LHCN-M2 (cell line): ENCODE measurements at regions not wholly inside any gene's neighbourhood (a gene's known extent, or its start where the extent isn't known, plus 50 kb on each side); places are given as distances from the start of the nearest gene placed in this dataset.
A peak's percentile ranks its signal among the peaks of the same experiment; 100 is the strongest.

Experiments
- DNase-seq: peaks from one replicate; pipeline ENCODE4 v3.0.0-alpha.2; 2012; ENCODE audit warnings: low read depth

GRCh38 chr2:19552270-19552669, 193.8 kb upstream of the OSR1 start:
- DNase-seq: no peak

DNA sequence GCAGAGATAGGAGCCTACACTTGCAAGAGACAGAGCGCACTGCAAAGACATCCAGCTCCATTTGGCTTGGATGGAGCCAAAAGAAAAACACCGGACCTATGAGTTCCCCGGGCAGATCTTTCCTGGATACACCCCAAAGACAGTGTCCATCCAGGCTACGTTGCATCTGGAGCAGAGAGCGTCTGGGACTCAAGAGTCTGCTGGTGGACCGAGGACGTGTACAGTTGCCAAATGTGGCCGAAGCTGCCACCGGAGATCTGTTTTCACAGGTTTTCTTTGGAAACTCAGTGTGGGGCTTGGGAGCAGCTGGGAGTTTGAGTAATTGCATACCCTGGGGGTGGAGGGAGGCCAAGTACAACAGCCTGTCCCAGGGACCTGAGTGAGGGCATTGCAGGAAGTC, 192.3 kb upstream of the OSR1 start:
- no peak for DNase-seq

GRCh38 chr2:19549821-19550220, 191.4 kb upstream of the OSR1 start:
- DNase-seq: no peak

GRCh38 chr2:19548116-19548515, 189.7 kb upstream of the OSR1 start:
- DNase-seq: no peak

DNA sequence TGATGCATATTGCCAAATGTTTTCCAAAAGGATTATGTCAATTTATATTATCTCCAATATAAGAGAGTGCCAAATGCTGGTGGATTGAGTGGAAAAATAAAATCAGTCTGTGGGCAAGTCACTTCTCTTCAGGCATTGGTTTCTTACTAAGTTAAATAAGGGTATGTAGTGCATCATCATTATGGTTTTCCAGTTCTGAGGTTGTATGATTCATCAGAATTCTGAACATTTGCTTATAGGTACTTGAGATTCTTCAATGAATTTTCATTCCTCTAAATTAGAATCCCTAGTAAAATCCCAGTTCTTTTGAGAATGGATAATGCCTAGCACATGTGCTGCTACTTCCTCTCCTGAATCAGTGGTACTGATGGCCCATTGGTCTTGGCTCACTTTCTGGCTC, 188.9 kb upstream of the OSR1 start:
- DNase-seq: no peak

- DNase-seq: no peak
Measured at GRCh38 chr2:19545507-19545906, 187.1 kb upstream of the OSR1 start.

DNA sequence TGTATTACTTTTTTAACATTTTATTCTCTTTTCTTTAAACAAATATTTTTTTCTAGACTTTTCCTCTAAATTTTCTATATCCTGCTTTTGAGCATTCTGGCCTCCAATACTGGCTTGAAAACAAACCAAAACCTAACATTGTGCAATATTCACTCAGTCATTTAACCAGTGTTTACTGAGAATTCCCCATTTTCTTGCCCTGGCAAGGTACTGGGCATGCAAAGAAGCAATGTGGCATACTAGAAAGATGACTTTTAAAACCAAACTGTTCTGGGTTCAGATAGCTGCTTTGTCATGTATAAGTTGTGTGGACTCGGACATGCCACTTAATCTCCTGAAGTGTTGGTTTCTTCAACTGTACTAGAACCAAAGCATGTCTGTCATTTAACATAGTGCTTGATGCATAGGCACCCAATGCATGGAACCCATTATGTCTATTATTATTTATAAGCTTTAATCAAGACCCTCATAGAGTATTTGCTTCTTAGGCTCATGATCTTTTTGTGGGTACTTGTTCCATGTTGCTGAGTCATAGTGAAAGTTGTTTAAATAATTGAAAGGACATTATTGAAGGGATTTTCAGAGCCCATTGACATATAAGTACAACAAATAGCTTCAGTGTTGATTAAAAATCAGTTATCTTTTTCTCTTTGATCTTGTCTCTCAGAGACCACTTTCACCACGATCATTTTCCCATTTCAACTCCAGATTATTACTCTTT, 185.4 kb upstream of the OSR1 start:
- DNase-seq: no peak

DNA sequence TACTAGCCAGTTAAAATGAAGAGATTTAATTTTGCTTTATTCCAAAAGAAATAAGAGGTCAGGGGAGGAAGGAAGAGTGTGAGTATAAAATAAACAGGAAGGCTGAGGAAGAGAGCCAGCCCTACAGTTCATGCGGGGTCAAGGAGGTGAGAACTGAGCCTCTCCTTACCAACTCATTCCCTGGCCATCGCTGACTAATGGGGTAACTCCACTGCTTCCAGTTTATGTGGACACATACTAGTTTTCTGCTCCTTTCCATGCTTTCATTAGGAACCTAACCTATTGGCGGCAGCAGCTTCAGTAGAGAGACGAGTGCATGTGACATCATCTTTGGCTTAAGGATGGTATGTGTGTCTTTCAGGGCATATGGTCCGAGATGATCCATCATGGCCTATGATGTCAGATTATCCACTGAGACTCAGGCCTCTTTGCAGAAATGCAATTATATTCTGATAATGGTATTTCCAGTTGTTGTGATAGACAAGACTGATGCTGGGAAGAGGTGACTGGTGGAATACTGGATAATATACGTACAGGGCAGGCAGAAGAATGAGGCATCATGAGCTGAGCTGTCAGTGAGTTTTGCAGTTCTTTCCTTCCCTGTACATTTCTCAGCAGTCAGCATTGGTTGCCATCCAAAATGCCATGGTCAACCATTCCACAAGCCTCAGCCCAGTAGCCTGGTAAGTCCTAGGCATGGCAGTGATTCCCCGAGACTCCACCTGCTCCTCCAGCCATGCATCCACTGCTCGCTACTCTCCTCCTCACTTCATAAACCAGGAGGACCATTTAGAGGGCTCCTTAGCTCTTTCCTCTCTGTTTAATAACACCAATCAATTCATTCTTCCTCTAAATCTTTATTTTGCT, 184.6 kb upstream of the OSR1 start:
- no peak for DNase-seq

DNA sequence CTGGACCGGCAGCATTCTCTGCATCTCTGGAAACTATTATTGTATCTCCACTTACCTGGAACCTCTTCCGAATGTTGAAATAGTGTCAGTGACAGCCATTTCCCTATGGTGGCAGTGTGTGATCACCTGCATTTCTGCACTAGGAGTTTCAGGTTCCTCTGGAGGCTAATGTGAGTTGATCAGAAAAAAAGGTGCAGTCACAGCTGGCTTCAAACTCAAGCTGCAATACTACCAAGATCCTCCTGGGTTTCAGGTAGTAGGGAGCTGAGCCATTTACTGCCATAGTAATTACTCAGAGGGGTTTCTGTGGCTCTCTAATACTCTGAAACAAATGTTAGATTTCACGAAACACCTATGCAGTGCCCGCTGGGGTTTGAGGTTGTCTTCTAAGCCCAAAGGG, 183.5 kb upstream of the OSR1 start:
- DNase-seq: no peak

- DNase-seq: peak; percentile 78
Measured at GRCh38 chr2:19540739-19541525, 182.5 kb upstream of the OSR1 start.

DNA sequence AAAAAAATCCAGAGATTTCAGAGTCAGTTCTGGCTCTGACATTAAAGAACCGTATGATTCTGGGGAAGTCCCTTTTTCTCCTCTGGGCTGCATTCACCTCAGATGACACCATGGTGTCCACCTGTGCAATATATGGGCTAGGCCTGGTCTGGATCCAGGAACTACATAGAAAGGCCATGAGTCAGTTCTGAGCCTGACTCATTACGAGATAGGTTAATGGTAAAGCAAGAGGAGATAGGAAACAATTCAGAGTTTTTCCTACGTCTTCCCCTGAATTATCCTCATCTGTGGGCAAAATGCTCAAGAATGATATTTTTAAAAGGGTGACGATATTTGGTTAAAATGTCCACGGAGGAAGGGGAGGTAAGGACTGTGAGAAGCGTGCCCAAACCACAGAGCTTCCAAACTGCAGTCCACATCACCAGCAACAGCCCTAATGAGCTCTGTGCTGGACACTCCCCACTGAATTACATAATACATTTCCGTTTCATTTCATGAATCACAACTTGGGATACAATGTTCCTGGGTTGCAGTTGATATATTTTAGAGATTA, 180.1 kb upstream of the OSR1 start:
- peak; percentile 91 for DNase-seq

DNA sequence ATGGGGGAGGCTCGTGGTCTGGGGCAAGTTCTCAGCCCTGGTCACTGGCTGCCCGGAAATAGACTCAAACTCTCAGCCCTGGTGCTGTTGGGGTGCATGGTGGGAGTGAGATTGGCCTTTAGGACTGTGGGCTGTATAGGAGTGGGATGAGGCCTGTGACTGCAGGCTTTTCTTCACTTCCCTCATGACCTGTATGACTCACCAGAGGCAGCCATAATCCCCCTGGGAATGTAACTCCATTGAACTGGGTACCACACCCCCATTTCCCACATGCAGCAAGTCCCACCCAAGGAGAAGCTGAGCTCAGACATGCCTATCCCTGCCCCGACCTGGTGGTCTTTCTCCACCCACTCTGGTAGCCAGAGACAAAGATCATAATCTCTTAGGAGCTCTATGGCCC, 177.7 kb upstream of the OSR1 start:
- no peak for DNase-seq

GRCh38 chr2:19532547-19533196, 174.2 kb upstream of the OSR1 start:
- DNase-seq: peak; percentile 58

DNA sequence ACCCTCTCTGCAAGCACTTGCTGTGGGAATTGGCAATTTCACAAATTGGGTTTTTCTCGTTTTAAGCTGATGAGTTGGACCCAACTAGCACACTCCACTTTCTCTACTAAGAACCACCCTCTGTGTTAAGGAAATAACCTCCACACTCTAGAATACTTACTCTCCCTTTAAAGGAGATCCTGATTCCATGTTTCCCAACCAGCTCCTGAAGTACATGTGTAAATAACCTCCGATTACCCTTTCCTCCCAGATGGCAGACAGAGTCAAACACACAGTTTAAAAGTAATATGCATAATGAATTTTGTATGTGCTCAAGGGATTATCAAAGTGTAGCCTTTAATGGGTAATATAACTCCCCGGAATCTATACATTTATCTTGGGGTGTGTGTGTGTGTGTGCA, 171.3 kb upstream of the OSR1 start:
- DNase-seq: no peak

- no peak for DNase-seq
Measured at GRCh38 chr2:19527771-19528170, 169.3 kb upstream of the OSR1 start.

DNA sequence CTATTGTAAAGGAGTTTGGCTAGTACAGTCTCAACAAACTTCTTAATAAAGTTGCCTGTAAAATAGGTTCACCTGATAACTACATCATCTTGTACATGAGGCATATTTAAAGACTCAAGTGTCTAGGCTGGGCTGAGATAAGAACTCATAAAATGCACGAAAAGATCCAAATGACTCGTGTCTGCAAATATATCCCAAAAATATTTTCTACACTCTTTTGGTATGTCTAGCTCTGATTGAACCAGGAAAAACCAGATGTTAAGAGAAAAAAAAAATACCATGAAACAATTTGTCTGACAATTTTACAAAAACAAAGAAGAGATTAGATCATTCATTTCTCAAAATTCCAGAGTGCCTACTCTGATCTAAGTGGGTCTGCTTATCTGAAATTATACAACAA, 166.9 kb upstream of the OSR1 start:
- no peak for DNase-seq

DNA sequence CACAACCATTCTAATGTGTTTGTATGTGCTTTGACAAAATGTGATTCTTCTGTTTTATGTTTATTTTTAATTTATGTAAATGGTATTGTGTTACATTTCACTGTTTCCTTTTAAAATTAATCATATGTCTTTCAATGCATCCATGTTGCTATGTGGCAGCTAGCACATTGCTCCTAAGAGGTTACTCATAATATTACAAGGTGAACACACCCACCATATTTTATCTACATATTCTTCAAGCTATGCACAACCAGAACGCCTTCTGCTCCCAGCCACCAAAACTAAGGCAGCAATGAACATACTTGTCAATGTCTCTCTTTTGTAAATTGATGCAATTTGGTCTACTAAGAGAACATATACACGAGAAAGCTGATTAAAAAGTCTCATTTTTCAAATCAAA, 160.6 kb upstream of the OSR1 start:
- DNase-seq: no peak

DNA sequence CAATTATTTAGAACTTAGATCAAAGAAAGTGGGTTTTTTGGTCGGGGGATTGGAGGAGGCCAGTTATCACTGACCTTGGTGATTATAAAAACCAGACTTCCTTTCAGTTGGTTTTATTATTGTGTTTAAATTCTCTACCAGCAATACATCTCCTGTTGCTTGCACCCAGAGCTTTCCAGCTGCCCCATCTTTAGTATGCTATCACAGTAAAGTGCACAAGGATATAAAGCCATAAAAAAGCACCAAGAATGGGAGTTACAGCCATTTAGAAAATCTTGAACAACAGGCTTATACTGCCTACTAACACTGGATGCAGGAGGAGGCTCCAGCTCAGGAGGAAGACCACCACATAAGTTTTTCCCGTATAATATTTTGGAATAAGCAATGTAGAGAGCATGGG, 148.7 kb upstream of the OSR1 start:
- DNase-seq: no peak

DNA sequence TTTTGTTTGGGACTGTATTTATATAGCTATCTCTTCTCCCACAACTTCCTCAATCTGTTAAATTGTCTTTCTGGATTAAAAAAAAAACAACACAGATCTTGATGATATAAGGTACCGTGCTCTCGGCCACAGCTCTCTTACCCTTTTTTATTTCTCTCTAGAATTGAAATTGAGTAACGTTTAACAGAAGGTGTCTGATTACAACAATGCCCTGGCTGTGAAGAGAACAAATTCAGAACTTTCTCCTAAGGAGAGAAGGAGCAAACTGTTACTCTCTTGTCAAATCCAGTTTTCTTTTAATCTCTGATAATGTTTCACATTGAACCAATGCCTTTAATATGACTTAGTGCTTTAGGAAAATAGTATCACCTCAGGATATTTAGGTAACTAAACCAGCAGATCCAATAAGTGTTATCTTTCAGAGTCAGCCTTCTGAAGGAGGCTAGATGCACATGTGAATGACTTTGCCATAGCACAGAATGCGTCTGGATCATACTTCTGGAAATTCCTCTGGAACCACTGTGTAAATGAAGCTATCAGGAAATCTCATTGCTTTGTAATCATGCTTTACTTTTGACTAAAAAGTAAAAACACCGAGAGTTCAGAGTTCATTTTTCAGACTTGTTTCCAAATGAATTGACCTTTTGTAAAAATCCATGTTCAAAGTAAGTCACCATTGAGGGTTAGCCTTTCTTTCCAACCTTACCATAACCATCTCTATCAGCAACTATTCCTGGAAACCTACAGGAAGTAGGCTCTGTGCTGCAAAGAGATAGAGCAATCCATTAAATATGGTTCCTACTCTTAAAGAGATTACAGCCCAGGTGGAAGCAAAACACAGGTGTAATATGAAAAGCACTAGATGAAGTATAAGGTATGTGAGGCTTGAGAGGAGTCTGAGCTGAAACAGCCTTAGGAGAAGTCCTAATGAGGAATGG, 147.0 kb upstream of the OSR1 start:
- peak; percentile 9 for DNase-seq
